HUDEP-2 (cell line): ENCODE measurements at regions not wholly inside any gene's neighbourhood (a gene's known extent, or its start where the extent isn't known, plus 50 kb on each side); places are given as distances from the start of the nearest gene placed in this dataset.

ENCODE experiments used
- DNase-seq, 76 experiments: peaks; one replicate each; lab custom pipeline; 2025; ENCODE audit not compliant: unreplicated experiment in 76 of 76; lab: John Stamatoyannopoulos, UW

GRCh38 chr6:67328269-67328668 lies 1306.8 kb upstream of the ADGRB3 start:
- DNase-seq, result no peak

GRCh38 chr6:67300430-67301040 lies 1334.5 kb upstream of the ADGRB3 start:
- no peak for DNase-seq

GRCh38 chr6:67292169-67292568 lies 1342.9 kb upstream of the ADGRB3 start:
- no peak for DNase-seq

DNA sequence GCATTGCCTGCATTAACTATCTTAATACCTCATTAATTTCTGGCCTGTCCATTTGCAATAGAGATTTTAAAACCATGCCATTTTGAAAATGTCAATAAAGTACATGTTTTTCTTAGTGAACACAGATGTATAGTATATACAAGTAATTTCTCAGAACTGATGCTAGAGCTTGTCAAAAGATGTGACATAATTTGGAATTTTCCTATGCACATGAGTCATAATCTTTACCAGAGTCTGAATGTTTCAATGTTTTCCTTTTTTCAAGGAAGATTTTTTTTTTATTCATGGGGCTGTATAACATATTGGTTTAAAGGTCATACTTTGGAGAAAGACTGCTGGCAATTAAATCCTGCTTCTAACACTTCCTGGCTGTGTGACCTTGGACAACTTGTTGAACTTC lies 1347.5 kb upstream of the ADGRB3 start:
- no peak for DNase-seq

- no peak for DNase-seq
These were observed 1349.1 kb upstream of the ADGRB3 start for GRCh38 chr6:67285770-67286495.

DNA sequence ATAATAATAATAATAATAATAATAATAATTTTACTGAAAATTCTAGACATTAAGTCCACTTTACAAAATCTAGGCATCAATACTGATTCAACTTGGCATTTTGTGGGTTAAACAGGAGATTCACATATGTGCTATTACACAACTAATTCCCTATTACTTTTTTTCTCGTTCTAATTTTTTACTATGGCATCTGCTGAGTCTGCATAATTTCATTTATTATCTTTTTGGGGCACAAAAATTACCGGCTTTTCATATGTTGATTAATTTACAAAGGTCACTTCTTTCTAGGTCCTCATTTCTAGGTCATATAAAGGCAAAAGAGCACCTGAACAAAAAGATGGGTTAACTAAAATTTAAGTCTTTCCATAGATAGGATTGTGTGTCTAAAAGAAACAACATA lies 1357.8 kb upstream of the ADGRB3 start:
- DNase-seq, result no peak

- no peak for DNase-seq
These were observed 1368.8 kb upstream of the ADGRB3 start for GRCh38 chr6:67265996-67266921.

GRCh38 chr6:67252663-67253062 lies 1382.4 kb upstream of the ADGRB3 start:
- DNase-seq, result peak in 4 of 76 experiments; percentile 4 to 41 (median 16)

DNA sequence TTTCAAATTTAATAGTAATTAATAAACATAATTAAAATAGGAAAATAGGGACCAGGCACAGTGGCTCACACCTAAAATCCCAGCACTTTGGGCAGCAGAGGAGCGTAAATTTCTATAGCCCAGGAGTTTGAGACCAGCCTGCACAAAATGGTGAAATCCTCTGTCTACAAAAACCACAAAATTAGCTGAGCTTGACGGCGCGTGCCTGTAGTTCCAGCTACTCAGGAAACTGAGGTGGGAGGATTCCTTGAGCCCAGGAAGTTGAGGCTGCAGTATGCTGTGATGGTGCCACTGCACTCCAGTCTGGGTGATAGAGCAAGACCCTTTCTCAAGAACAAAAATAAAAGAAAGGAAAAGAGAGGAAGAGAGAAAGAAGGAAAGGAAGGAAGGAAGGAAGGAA lies 1387.0 kb upstream of the ADGRB3 start:
- no peak for DNase-seq

- no peak for DNase-seq
These were observed 1391.0 kb upstream of the ADGRB3 start for GRCh38 chr6:67244037-67244436.

DNA sequence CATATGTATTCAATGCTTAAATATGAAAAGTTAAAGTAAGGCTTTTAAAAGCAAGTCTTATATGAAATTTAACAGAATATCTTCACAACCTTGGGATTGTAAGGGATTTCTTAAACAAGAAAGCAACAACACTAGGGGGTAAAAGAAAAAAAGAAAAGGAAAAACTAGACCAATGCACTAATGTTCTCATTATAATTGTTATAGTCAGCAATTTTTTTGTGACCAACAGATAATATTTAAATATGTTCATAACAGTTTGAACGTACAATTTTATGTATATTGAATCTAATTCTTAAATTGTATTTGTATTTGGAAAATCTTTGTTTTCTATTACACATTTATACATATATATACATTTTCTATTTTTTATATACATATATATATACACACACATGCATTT lies 1397.8 kb upstream of the ADGRB3 start:
- no peak for DNase-seq

- DNase-seq, result peak in 1 of 76 experiments; percentile 2
These were observed 1404.0 kb upstream of the ADGRB3 start for GRCh38 chr6:67231092-67231491.

GRCh38 chr6:67224989-67225388 lies 1410.1 kb upstream of the ADGRB3 start:
- no peak for DNase-seq

DNA sequence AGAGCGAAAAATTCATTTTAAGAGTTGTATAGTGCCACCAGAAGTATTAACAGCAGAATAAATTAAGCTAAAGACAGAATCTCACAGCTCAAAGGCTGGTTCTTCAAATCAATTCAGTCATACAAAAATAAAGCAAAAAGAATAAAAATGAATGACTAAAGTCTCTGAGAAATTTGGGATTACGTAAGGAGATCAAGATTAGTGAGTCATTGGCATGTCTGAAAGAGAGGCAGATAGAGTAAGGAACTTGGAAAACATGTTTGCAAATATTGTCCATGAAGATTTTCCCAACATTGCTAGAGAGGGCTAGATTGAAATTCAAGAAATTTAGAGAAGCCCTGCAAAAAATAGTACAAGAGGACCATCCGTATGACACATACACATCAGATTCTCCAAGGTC lies 1413.9 kb upstream of the ADGRB3 start:
- DNase-seq, result no peak

GRCh38 chr6:67219346-67219745 lies 1415.7 kb upstream of the ADGRB3 start:
- DNase-seq, result no peak

- DNase-seq, result no peak
These were observed 1422.5 kb upstream of the ADGRB3 start for GRCh38 chr6:67212584-67212983.

DNA sequence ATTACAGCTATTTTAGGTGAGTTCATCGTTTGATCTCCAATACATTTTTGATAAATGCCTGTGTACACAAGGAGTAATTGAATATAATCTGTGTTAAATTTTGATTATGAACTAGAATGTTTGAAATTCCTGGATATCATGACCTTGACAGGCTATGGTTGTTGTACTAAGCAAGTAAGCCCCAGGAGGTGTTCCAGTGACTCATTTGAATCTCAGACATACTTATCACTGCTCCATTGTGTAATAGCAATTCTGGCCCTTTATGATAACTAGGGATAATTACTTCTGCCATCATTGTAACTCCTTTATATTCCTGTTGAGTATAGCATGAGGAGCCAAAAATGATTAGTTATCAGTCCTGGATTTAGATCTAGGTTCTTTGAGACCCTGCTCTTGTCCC lies 1424.6 kb upstream of the ADGRB3 start:
- no peak for DNase-seq

GRCh38 chr6:67201563-67201962 lies 1433.5 kb upstream of the ADGRB3 start:
- no peak for DNase-seq

- no peak for DNase-seq
These were observed 1434.3 kb upstream of the ADGRB3 start for GRCh38 chr6:67200626-67201403.

GRCh38 chr6:67199425-67199824 lies 1435.7 kb upstream of the ADGRB3 start:
- no peak for DNase-seq

- no peak for DNase-seq
These were observed 1444.3 kb upstream of the ADGRB3 start for GRCh38 chr6:67190733-67191132.
